Ishikawa (cell line): ENCODE measurements at regions not wholly inside any gene's neighbourhood (a gene's known extent, or its start where the extent isn't known, plus 50 kb on each side); places are given as distances from the start of the nearest gene placed in this dataset.
A peak's percentile ranks its signal among the peaks of the same experiment; 100 is the strongest.

Experiments used
- CEBPB ChIP-seq: IDR thresholded peaks from 2 replicates; pipeline ENCODE4 v1.6.1; 2012
- CREB1 ChIP-seq: IDR thresholded peaks from 2 replicates; pipeline ENCODE4 v1.6.1; 2012; ENCODE audit warnings: low read depth
- EGR1 ChIP-seq: IDR thresholded peaks from 2 replicates; pipeline ENCODE4 v1.6.1; 2012
- EP300 ChIP-seq: IDR thresholded peaks from 2 replicates; pipeline ENCODE4 v1.6.1; 2012; ENCODE audit warnings: borderline replicate concordance
- FOXM1 ChIP-seq: IDR thresholded peaks from 2 replicates; pipeline ENCODE4 v1.6.1; 2012; ENCODE audit warnings: low read depth, borderline replicate concordance
- MAX ChIP-seq: IDR thresholded peaks from 2 replicates; pipeline ENCODE4 v1.6.1; 2012
- NFIC ChIP-seq: IDR thresholded peaks from 2 replicates; pipeline ENCODE4 v1.6.1; 2012
- RAD21 ChIP-seq: IDR thresholded peaks from 2 replicates; pipeline ENCODE4 v1.6.1; 2012; ENCODE audit warnings: low read depth
- TAF1 ChIP-seq: IDR thresholded peaks from 2 replicates; pipeline ENCODE4 v1.6.1; 2012; ENCODE audit warnings: low read depth, mild to moderate bottlenecking
- TCF12 ChIP-seq: IDR thresholded peaks from 2 replicates; pipeline ENCODE4 v1.6.1; 2012; ENCODE audit warnings: low read depth
- TEAD4 ChIP-seq: IDR thresholded peaks from 2 replicates; pipeline ENCODE4 v1.6.1; 2012
- YY1 ChIP-seq: IDR thresholded peaks from 2 replicates; pipeline ENCODE4 v1.6.1; 2012; ENCODE audit warnings: low read depth
- ZBTB7A ChIP-seq: IDR thresholded peaks from 2 replicates; pipeline ENCODE4 v1.6.1; 2012; ENCODE audit warnings: low read depth
- TF ChIP-seq, protein P1 (sequence below): IDR thresholded peaks from 2 replicates; pipeline ENCODE4 v1.6.1; 2012; ENCODE audit warnings: low read depth, mild to moderate bottlenecking
- TF ChIP-seq, protein P2 (sequence below): IDR thresholded peaks from 2 replicates; pipeline ENCODE4 v1.6.1; 2012

GRCh38 chr7:46532571-46532970 lies 611.5 kb upstream of the IGFBP3 start:
- TF ChIP-seq, protein P1, sequence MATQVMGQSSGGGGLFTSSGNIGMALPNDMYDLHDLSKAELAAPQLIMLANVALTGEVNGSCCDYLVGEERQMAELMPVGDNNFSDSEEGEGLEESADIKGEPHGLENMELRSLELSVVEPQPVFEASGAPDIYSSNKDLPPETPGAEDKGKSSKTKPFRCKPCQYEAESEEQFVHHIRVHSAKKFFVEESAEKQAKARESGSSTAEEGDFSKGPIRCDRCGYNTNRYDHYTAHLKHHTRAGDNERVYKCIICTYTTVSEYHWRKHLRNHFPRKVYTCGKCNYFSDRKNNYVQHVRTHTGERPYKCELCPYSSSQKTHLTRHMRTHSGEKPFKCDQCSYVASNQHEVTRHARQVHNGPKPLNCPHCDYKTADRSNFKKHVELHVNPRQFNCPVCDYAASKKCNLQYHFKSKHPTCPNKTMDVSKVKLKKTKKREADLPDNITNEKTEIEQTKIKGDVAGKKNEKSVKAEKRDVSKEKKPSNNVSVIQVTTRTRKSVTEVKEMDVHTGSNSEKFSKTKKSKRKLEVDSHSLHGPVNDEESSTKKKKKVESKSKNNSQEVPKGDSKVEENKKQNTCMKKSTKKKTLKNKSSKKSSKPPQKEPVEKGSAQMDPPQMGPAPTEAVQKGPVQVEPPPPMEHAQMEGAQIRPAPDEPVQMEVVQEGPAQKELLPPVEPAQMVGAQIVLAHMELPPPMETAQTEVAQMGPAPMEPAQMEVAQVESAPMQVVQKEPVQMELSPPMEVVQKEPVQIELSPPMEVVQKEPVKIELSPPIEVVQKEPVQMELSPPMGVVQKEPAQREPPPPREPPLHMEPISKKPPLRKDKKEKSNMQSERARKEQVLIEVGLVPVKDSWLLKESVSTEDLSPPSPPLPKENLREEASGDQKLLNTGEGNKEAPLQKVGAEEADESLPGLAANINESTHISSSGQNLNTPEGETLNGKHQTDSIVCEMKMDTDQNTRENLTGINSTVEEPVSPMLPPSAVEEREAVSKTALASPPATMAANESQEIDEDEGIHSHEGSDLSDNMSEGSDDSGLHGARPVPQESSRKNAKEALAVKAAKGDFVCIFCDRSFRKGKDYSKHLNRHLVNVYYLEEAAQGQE: no peak
- TF ChIP-seq EP300: no peak
- TF ChIP-seq MAX: no peak

GRCh38 chr7:46530081-46530750 lies 609.1 kb upstream of the IGFBP3 start:
- no peak for TF ChIP-seq EP300
- TF ChIP-seq EGR1: no peak
- TF ChIP-seq, protein P1: no peak
- TF ChIP-seq YY1: no peak

- TF ChIP-seq NFIC (no peak), CEBPB (no peak), ZBTB7A (no peak), TEAD4 (no peak), YY1 (no peak), FOXM1 (no peak), EP300 (no peak), EGR1 (no peak), MAX (no peak), CREB1 (no peak), TCF12 (no peak), RAD21 (no peak), TAF1 (no peak)
- TF ChIP-seq, protein P2, sequence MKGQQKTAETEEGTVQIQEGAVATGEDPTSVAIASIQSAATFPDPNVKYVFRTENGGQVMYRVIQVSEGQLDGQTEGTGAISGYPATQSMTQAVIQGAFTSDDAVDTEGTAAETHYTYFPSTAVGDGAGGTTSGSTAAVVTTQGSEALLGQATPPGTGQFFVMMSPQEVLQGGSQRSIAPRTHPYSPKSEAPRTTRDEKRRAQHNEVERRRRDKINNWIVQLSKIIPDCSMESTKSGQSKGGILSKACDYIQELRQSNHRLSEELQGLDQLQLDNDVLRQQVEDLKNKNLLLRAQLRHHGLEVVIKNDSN: no peak
- TF ChIP-seq, protein P1: no peak
Measured at GRCh38 chr7:46527360-46527759, 606.3 kb upstream of the IGFBP3 start.

DNA sequence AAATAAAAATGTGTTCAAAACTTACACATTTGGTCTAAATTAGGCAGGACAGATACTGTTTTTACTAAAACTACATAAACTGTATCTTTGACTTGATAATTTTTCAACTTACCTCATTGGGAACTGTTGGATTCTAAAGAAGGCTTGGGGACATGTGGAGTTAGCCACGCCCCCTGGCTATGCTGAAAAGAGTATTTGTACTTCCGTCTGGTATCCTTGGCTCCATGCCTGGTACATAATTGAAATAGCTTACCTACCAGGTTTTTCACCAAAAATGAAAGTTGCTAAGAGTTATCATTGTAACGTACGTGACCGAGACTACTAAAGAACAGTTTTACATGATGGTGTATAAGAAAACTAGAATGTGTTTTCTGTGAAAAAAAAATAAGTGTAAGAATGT lies 604.8 kb upstream of the IGFBP3 start:
- TF ChIP-seq TEAD4 (0 out of 2 replicates have a peak, but pooled peaks have one; percentile 19), ZBTB7A (no peak), NFIC (peak; percentile 49)

DNA sequence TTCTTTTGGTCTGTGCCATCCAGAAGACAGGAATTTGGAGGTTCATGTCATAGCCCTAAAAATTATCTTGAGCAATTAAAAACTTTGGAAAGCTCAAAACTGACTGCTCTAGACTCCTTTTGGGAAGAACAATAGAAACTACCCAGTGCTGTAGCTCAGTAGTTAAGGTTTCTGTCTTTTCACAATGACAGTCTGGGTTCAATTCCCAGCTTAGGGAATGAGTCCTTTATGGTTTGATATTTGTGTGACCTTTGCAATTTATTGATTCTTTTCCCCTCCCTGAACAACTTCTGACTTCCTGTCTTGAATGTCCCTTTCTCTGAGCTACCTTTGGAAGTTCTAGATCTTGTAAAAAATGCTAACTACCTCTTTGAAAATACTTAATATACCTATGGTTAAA lies 603.3 kb upstream of the IGFBP3 start:
- TF ChIP-seq YY1: no peak
- no peak for TF ChIP-seq CREB1
- no peak for TF ChIP-seq NFIC
- no peak for TF ChIP-seq CEBPB
- no peak for TF ChIP-seq TCF12
- TF ChIP-seq MAX: no peak
- TF ChIP-seq TEAD4: no peak
- TF ChIP-seq ZBTB7A: no peak
- no peak for TF ChIP-seq EGR1
- no peak for TF ChIP-seq FOXM1
- TF ChIP-seq, protein P1: no peak
